ENCODE measurements at regions not wholly inside any gene's neighbourhood (a gene's known extent, or its start where the extent isn't known, plus 50 kb on each side); places are given as distances from the start of the nearest gene placed in this dataset.

- TF ChIP-seq, protein P1, sequence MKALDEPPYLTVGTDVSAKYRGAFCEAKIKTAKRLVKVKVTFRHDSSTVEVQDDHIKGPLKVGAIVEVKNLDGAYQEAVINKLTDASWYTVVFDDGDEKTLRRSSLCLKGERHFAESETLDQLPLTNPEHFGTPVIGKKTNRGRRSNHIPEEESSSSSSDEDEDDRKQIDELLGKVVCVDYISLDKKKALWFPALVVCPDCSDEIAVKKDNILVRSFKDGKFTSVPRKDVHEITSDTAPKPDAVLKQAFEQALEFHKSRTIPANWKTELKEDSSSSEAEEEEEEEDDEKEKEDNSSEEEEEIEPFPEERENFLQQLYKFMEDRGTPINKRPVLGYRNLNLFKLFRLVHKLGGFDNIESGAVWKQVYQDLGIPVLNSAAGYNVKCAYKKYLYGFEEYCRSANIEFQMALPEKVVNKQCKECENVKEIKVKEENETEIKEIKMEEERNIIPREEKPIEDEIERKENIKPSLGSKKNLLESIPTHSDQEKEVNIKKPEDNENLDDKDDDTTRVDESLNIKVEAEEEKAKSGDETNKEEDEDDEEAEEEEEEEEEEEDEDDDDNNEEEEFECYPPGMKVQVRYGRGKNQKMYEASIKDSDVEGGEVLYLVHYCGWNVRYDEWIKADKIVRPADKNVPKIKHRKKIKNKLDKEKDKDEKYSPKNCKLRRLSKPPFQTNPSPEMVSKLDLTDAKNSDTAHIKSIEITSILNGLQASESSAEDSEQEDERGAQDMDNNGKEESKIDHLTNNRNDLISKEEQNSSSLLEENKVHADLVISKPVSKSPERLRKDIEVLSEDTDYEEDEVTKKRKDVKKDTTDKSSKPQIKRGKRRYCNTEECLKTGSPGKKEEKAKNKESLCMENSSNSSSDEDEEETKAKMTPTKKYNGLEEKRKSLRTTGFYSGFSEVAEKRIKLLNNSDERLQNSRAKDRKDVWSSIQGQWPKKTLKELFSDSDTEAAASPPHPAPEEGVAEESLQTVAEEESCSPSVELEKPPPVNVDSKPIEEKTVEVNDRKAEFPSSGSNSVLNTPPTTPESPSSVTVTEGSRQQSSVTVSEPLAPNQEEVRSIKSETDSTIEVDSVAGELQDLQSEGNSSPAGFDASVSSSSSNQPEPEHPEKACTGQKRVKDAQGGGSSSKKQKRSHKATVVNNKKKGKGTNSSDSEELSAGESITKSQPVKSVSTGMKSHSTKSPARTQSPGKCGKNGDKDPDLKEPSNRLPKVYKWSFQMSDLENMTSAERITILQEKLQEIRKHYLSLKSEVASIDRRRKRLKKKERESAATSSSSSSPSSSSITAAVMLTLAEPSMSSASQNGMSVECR (CRISPR knock-in tag; IDR thresholded peaks at IDR 0.05; ENCODE audit: borderline replicate concordance), result no peak
- TF ChIP-seq, protein P2, sequence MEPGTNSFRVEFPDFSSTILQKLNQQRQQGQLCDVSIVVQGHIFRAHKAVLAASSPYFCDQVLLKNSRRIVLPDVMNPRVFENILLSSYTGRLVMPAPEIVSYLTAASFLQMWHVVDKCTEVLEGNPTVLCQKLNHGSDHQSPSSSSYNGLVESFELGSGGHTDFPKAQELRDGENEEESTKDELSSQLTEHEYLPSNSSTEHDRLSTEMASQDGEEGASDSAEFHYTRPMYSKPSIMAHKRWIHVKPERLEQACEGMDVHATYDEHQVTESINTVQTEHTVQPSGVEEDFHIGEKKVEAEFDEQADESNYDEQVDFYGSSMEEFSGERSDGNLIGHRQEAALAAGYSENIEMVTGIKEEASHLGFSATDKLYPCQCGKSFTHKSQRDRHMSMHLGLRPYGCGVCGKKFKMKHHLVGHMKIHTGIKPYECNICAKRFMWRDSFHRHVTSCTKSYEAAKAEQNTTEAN (CRISPR knock-in tag; IDR thresholded peaks at IDR 0.05), result no peak
- TF ChIP-seq ZNF671 (CRISPR knock-in tag; IDR thresholded peaks at IDR 0.05) (no peak), ZNF281 (CRISPR knock-in tag; IDR thresholded peaks at IDR 0.05) (no peak), ETV6 (CRISPR knock-in tag; IDR thresholded peaks at IDR 0.05) (no peak), STAT6 (CRISPR knock-in tag; conservative IDR thresholded peaks at IDR 0.05; ENCODE audit: low read depth) (no peak), JAZF1 (CRISPR knock-in tag; IDR thresholded peaks at IDR 0.05) (no peak), EMX1 (CRISPR knock-in tag; IDR thresholded peaks at IDR 0.05) (no peak)
- TF ChIP-seq, protein P3, sequence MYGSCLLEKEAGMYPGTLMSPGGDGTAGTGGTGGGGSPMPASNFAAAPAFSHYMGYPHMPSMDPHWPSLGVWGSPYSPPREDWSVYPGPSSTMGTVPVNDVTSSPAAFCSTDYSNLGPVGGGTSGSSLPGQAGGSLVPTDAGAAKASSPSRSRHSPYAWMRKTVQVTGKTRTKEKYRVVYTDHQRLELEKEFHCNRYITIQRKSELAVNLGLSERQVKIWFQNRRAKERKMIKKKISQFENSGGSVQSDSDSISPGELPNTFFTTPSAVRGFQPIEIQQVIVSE (CRISPR knock-in tag; IDR thresholded peaks at IDR 0.05; ENCODE audit: borderline replicate concordance), result no peak
These were observed 176.9 kb upstream of the GK2 start (continued) for GRCh38 chr4:79584902-79585301.

GRCh38 chr4:79584352-79584751 lies 176.3 kb upstream of the GK2 start:
- H3K36me3 Mint-ChIP-seq, result peaks cover 15% of the 10 kb centered on the region
- CTCF ChIA-PET, result no interaction called here

GRCh38 chr4:79578606-79579005 lies 170.6 kb upstream of the GK2 start:
- H3K27me3 Mint-ChIP-seq (ENCODE audit: low read depth), result no peaks in the 10 kb centered on the region
- H3K9me3 Mint-ChIP-seq, result no peaks in the 10 kb centered on the region; the same call in 1 of the 2 replicates
- ATAC-seq, result no peak
- no peak for TF ChIP-seq FOXP4 (CRISPR knock-in tag; IDR thresholded peaks at IDR 0.05)
- TF ChIP-seq, protein P4, sequence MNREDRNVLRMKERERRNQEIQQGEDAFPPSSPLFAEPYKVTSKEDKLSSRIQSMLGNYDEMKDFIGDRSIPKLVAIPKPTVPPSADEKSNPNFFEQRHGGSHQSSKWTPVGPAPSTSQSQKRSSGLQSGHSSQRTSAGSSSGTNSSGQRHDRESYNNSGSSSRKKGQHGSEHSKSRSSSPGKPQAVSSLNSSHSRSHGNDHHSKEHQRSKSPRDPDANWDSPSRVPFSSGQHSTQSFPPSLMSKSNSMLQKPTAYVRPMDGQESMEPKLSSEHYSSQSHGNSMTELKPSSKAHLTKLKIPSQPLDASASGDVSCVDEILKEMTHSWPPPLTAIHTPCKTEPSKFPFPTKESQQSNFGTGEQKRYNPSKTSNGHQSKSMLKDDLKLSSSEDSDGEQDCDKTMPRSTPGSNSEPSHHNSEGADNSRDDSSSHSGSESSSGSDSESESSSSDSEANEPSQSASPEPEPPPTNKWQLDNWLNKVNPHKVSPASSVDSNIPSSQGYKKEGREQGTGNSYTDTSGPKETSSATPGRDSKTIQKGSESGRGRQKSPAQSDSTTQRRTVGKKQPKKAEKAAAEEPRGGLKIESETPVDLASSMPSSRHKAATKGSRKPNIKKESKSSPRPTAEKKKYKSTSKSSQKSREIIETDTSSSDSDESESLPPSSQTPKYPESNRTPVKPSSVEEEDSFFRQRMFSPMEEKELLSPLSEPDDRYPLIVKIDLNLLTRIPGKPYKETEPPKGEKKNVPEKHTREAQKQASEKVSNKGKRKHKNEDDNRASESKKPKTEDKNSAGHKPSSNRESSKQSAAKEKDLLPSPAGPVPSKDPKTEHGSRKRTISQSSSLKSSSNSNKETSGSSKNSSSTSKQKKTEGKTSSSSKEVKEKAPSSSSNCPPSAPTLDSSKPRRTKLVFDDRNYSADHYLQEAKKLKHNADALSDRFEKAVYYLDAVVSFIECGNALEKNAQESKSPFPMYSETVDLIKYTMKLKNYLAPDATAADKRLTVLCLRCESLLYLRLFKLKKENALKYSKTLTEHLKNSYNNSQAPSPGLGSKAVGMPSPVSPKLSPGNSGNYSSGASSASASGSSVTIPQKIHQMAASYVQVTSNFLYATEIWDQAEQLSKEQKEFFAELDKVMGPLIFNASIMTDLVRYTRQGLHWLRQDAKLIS (CRISPR knock-in tag; IDR thresholded peaks at IDR 0.05; ENCODE audit: borderline replicate concordance), result no peak
- TF ChIP-seq SOX15 (CRISPR knock-in tag; IDR thresholded peaks at IDR 0.05), result no peak
- no peak for TF ChIP-seq ZNF671 (CRISPR knock-in tag; IDR thresholded peaks at IDR 0.05)

More at GRCh38 chr4:79584352-79584751, 176.3 kb upstream of the GK2 start:
- Mint-ChIP-seq H3K27me3 (ENCODE audit: low read depth) (no peaks in the 10 kb centered on the region), H3K9me3 (peaks cover 23% of the 10 kb centered on the region), H3K4me1 (peaks cover 16% of the 10 kb centered on the region), H3K27ac (no peak overlapping the region), H3K4me3 (no peak overlapping the region)
- ATAC-seq (no peak), DNase-seq (ENCODE audit: low spot score) (no peak)
- no peak for TF ChIP-seq SOX15 (CRISPR knock-in tag; IDR thresholded peaks at IDR 0.05)
- no peak for TF ChIP-seq MXD4 (CRISPR knock-in tag; IDR thresholded peaks at IDR 0.05; ENCODE audit: borderline replicate concordance)
- POLR2A ChIA-PET, result no interaction called here

More at GRCh38 chr4:79578606-79579005, 170.6 kb upstream of the GK2 start:
- H3K36me3 Mint-ChIP-seq, result no peaks in the 10 kb centered on the region
- no peak overlapping the region for H3K4me3 Mint-ChIP-seq
- DNase-seq (ENCODE audit: low spot score), result no peak
- H3K27ac Mint-ChIP-seq, result no peak overlapping the region
- ChIA-PET CTCF (interaction anchor here (0.6 kb wide), 1 partner anchor 70 kb away, joined by 4 read pairs; no protein-coding TSS in a partner anchor), POLR2A (no interaction called here)
- H3K4me1 Mint-ChIP-seq, result peaks cover 37% of the 10 kb centered on the region
